ENCODE measurements at regions not wholly inside any gene's neighbourhood (a gene's known extent, or its start where the extent isn't known, plus 50 kb on each side); places are given as distances from the start of the nearest gene placed in this dataset.

DNA sequence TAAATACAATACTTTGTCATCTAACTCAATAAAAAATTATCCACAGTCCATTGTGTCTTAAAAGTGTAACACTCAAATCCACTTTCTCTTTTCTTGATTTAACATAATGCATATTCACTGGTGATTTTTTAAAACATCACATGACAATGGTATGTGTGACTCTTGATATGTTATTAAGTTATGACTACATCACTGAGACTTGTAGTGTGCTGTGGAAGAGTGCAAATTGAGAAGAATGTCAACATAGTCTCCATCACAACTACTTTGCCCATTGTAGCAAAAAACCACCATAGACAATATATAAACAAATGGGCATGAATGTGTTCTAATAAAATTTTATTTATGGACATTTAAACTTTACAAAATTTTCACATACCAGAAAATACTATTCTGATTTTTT, 380.7 kb upstream of the PMFBP1 start:
- TF ChIP-seq, protein P1, sequence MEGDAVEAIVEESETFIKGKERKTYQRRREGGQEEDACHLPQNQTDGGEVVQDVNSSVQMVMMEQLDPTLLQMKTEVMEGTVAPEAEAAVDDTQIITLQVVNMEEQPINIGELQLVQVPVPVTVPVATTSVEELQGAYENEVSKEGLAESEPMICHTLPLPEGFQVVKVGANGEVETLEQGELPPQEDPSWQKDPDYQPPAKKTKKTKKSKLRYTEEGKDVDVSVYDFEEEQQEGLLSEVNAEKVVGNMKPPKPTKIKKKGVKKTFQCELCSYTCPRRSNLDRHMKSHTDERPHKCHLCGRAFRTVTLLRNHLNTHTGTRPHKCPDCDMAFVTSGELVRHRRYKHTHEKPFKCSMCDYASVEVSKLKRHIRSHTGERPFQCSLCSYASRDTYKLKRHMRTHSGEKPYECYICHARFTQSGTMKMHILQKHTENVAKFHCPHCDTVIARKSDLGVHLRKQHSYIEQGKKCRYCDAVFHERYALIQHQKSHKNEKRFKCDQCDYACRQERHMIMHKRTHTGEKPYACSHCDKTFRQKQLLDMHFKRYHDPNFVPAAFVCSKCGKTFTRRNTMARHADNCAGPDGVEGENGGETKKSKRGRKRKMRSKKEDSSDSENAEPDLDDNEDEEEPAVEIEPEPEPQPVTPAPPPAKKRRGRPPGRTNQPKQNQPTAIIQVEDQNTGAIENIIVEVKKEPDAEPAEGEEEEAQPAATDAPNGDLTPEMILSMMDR (IDR thresholded peaks at IDR 0.05; ENCODE audit: low read depth, low read length): no peak
- TF ChIP-seq, protein P2, sequence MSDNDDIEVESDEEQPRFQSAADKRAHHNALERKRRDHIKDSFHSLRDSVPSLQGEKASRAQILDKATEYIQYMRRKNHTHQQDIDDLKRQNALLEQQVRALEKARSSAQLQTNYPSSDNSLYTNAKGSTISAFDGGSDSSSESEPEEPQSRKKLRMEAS (IDR thresholded peaks at IDR 0.05; ENCODE audit: low read depth, low read length): no peak
- TF ChIP-seq POLR2A (IDR thresholded peaks at IDR 0.05; ENCODE audit: extremely low read depth, insufficient read length) (no peak), MYC (IDR thresholded peaks at IDR 0.05; ENCODE audit: low read depth, low read length) (no peak)
